ENCODE measurements at regions not wholly inside any gene's neighbourhood (a gene's known extent, or its start where the extent isn't known, plus 50 kb on each side); places are given as distances from the start of the nearest gene placed in this dataset.

DNA sequence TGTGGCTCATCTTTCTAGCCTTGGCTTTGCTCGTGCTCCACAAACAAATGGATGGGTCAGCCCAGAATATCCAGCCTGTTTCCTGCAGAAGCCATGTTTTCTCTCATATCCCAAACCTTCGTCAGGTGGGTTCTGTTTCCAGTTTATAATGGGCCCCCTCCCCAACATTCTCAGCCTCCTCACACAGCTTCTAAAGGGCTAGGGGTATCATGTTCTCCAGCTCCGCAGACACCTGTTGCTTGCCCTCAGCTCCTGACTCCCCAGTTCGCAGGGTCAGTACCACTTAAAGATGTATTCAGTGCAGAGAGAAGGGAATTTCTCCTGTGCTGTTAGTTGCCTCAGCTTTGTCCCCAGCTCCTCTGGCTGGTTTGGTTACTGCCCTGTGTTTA lies 447.3 kb upstream of the JARID2 start:
- POLR2A ChIA-PET = no interaction called here

DNA sequence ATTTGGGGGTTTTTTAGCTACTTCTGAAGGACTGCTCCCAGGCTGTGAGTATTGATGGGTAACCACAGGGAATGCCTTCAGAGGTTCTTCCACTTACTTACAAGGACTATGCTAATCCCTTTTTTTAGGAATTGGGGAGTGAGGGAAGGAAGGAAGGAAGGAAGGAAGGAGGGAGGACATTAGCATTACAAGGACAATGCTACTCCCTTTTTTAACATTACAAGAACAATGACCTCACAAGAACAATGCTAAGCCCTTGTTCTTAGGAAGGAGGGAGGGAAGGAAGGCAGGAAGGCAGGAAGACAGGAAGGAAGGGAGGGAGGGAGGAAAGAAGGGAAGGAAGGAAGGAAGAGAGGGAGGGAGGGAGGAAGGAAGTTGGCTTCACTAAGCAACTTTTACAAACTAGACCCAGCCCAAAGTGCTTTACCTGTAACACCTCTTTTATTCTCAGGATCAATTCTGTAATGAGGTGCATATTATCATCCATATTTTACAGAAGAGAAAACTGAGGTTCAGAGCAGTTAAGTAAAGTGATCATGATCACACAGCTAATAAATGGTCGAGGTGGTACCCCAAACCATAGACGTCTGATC lies 446.8 kb upstream of the JARID2 start:
- WGBS (ENCODE audit: low lambda C conversion rate) = 57% methylated on average over 2 of the region's 2 CpGs

More for the DNA sequence above, 447.3 kb upstream of the JARID2 start:
- Histone ChIP-seq H3K27me3 (ENCODE audit: insufficient read depth) (no peaks in the 10 kb centered on the region), H3K4me3 (ENCODE audit: low read depth in 2 of 2, low read length in 1 of 2) (no peak overlapping the region), H3F3A (replicated peaks; ENCODE audit: insufficient read depth) (no peaks in the 10 kb centered on the region), H3K9me3 (no peaks in the 10 kb centered on the region), H3K9ac (no peak overlapping the region), H3K9me2 (no peaks in the 10 kb centered on the region), H3K27ac (ENCODE audit: low read depth in 2 of 2, low read length in 1 of 2) (no peak overlapping the region), H2AFZ (ENCODE audit: low read depth) (no peak overlapping the region), H4K20me1 (ENCODE audit: insufficient read depth) (no peaks in the 10 kb centered on the region), H3K79me2 (ENCODE audit: insufficient read depth) (no peaks in the 10 kb centered on the region), H3K4me1 (ENCODE audit: control insufficient read depth in 1 of 2, insufficient read depth in 2 of 2, low read depth in 1 of 2, low read length in 1 of 2) (peaks cover 0 to 4% of the 10 kb centered on the region in 2 experiments; a peak in 3 of 4 replicates), H3K4me2 (no peak overlapping the region), H3K36me3 (replicated peaks in 1 of 2; ENCODE audit: control insufficient read depth in 1 of 2, insufficient read depth in 2 of 2, low read length in 1 of 2) (no peaks in the 10 kb centered on the region)
- TF ChIP-seq, protein P1, sequence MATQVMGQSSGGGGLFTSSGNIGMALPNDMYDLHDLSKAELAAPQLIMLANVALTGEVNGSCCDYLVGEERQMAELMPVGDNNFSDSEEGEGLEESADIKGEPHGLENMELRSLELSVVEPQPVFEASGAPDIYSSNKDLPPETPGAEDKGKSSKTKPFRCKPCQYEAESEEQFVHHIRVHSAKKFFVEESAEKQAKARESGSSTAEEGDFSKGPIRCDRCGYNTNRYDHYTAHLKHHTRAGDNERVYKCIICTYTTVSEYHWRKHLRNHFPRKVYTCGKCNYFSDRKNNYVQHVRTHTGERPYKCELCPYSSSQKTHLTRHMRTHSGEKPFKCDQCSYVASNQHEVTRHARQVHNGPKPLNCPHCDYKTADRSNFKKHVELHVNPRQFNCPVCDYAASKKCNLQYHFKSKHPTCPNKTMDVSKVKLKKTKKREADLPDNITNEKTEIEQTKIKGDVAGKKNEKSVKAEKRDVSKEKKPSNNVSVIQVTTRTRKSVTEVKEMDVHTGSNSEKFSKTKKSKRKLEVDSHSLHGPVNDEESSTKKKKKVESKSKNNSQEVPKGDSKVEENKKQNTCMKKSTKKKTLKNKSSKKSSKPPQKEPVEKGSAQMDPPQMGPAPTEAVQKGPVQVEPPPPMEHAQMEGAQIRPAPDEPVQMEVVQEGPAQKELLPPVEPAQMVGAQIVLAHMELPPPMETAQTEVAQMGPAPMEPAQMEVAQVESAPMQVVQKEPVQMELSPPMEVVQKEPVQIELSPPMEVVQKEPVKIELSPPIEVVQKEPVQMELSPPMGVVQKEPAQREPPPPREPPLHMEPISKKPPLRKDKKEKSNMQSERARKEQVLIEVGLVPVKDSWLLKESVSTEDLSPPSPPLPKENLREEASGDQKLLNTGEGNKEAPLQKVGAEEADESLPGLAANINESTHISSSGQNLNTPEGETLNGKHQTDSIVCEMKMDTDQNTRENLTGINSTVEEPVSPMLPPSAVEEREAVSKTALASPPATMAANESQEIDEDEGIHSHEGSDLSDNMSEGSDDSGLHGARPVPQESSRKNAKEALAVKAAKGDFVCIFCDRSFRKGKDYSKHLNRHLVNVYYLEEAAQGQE (IDR thresholded peaks at IDR 0.05; ENCODE audit: low read depth, low read length) = no peak
- TF ChIP-seq NRF1 (IDR thresholded peaks at IDR 0.05; ENCODE audit: low read depth, low read length) = no peak
- no peak for TF ChIP-seq SIN3A (IDR thresholded peaks at IDR 0.05; ENCODE audit: borderline replicate concordance, low read depth, low read length)
- TF ChIP-seq RFX5 (IDR thresholded peaks at IDR 0.05; ENCODE audit: low read length) = no peak
- no peak for TF ChIP-seq EZH2phosphoT487 (IDR thresholded peaks at IDR 0.05; ENCODE audit: borderline replicate concordance, low read depth)
- TF ChIP-seq, protein P2, sequence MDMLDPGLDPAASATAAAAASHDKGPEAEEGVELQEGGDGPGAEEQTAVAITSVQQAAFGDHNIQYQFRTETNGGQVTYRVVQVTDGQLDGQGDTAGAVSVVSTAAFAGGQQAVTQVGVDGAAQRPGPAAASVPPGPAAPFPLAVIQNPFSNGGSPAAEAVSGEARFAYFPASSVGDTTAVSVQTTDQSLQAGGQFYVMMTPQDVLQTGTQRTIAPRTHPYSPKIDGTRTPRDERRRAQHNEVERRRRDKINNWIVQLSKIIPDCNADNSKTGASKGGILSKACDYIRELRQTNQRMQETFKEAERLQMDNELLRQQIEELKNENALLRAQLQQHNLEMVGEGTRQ (IDR thresholded peaks at IDR 0.05; ENCODE audit: borderline replicate concordance, low read depth, low read length) = no peak
- TF ChIP-seq YY1 (IDR thresholded peaks at IDR 0.05; ENCODE audit: low read depth) = no peak
- TF ChIP-seq GABPA (IDR thresholded peaks at IDR 0.05; ENCODE audit: low read depth) = no peak
- TF ChIP-seq ELF1 (IDR thresholded peaks at IDR 0.05) = no peak
- TF ChIP-seq FOXJ3 (CRISPR knock-in tag; IDR thresholded peaks at IDR 0.05) = no peak
- no peak for TF ChIP-seq FOSL2 (IDR thresholded peaks at IDR 0.05; ENCODE audit: borderline replicate concordance, low read depth)
- no peak for TF ChIP-seq NFIC (IDR thresholded peaks at IDR 0.05; ENCODE audit: borderline replicate concordance)
- TF ChIP-seq RAD21 (IDR thresholded peaks at IDR 0.05; ENCODE audit: low read length) = no peak
- TF ChIP-seq MXI1 (IDR thresholded peaks at IDR 0.05; ENCODE audit: low read depth, low read length) = no peak
- CTCF ChIA-PET = interaction anchor here (1.0 kb wide), 1 partner anchor 9 kb away, joined by 3 read pairs; no protein-coding TSS in a partner anchor
- no peak for DNase-seq
- 44% methylated on average over 4 of the region's 4 CpGs for WGBS (ENCODE audit: low lambda C conversion rate)

More for the DNA sequence above, 446.8 kb upstream of the JARID2 start:
- Histone ChIP-seq H3K4me2 (no peak overlapping the region), H3K9ac (no peak overlapping the region), H3K9me3 (no peaks in the 10 kb centered on the region), H3K4me1 (ENCODE audit: control insufficient read depth in 1 of 2, insufficient read depth in 2 of 2, low read depth in 1 of 2, low read length in 1 of 2) (peaks cover 0 to 9% of the 10 kb centered on the region in 2 experiments; a peak in 3 of 4 replicates), H3K27ac (ENCODE audit: low read depth in 2 of 2, low read length in 1 of 2) (no peak overlapping the region), H3K9me2 (no peaks in the 10 kb centered on the region), H3F3A (replicated peaks; ENCODE audit: insufficient read depth) (no peaks in the 10 kb centered on the region), H2AFZ (ENCODE audit: low read depth) (no peak overlapping the region), H3K27me3 (ENCODE audit: insufficient read depth) (no peaks in the 10 kb centered on the region), H3K36me3 (replicated peaks in 1 of 2; ENCODE audit: control insufficient read depth in 1 of 2, insufficient read depth in 2 of 2, low read length in 1 of 2) (no peaks in the 10 kb centered on the region), H3K4me3 (ENCODE audit: low read depth in 2 of 2, low read length in 1 of 2) (no peak overlapping the region), H3K79me2 (ENCODE audit: insufficient read depth) (no peaks in the 10 kb centered on the region), H4K20me1 (ENCODE audit: insufficient read depth) (no peaks in the 10 kb centered on the region)
- ChIA-PET CTCF (interaction anchor here (1.0 to 1.3 kb wide), 2 partner anchors 9 to 10 kb away, joined by 3 to 4 read pairs; no protein-coding TSS in a partner anchor), POLR2A (no interaction called here)
- TF ChIP-seq EZH2phosphoT487 (IDR thresholded peaks at IDR 0.05; ENCODE audit: borderline replicate concordance, low read depth) = no peak
- no peak for TF ChIP-seq RXRA (IDR thresholded peaks at IDR 0.05; ENCODE audit: borderline replicate concordance, low read depth)
- TF ChIP-seq, protein P3, sequence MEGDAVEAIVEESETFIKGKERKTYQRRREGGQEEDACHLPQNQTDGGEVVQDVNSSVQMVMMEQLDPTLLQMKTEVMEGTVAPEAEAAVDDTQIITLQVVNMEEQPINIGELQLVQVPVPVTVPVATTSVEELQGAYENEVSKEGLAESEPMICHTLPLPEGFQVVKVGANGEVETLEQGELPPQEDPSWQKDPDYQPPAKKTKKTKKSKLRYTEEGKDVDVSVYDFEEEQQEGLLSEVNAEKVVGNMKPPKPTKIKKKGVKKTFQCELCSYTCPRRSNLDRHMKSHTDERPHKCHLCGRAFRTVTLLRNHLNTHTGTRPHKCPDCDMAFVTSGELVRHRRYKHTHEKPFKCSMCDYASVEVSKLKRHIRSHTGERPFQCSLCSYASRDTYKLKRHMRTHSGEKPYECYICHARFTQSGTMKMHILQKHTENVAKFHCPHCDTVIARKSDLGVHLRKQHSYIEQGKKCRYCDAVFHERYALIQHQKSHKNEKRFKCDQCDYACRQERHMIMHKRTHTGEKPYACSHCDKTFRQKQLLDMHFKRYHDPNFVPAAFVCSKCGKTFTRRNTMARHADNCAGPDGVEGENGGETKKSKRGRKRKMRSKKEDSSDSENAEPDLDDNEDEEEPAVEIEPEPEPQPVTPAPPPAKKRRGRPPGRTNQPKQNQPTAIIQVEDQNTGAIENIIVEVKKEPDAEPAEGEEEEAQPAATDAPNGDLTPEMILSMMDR (IDR thresholded peaks at IDR 0.05) = no peak
- no peak for TF ChIP-seq FOSL2 (IDR thresholded peaks at IDR 0.05; ENCODE audit: borderline replicate concordance, low read depth)
- TF ChIP-seq NRF1 (IDR thresholded peaks at IDR 0.05; ENCODE audit: low read depth, low read length) = no peak
- no peak for TF ChIP-seq MXI1 (IDR thresholded peaks at IDR 0.05; ENCODE audit: low read depth, low read length)
- TF ChIP-seq POLR2AphosphoS5 (IDR thresholded peaks at IDR 0.05; ENCODE audit: low read depth, low read length) = no peak
- no peak for DNase-seq

All from SK-N-SH (cell line).